T-helper 1 cell treated with Interleukin-12 subunit alpha and Interleukin-12 subunit beta and Interleukin-4 antibody, amounts not matched to agents 30 ng/mL and 1 ng/mL, for 36 hours (primary cell): ENCODE measurements at regions not wholly inside any gene's neighbourhood (a gene's known extent, or its start where the extent isn't known, plus 50 kb on each side); places are given as distances from the start of the nearest gene placed in this dataset.

ENCODE experiments used
- intact Hi-C: fragments of 100-400 bp; cut with micrococcal nuclease; formaldehyde crosslinking; loops from one replicate; pipeline ENCODE4 v1.15.1; 2024

DNA sequence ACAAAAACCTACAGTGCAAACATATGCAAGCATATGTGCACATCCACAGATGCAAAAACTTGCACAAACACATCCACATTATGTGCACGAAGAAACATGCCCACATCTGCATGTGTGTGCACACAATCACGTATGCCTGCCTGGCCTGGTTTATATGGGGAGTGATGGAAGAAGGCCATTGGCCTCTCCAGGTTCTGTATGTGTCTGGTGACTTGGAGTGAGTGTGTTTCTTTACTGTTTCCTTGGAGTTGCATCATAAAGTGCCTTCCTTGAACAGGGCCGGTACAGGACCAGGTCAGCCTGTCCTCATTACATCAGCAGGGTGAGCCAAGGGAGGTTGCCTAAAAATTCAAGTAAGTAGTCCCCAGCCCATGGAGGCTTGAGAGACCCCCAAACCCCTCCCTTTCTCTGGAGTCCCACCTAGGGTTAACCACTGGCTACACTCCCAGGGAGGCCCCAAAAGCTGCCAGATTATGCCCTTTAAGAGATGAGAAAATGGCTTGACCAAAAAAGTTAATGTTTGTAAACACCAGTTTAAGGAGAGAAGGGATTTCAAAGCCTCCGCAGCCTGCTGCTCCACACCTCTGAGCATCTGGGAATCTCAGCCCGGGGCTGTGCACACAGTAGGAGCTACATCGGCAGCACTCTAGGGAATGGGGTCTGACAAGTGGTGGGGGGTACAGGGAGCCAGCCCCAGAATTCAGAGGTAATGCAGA is 140.8 kb downstream of the VEGFA start:
- intact Hi-C loops: no loop called here

DNA sequence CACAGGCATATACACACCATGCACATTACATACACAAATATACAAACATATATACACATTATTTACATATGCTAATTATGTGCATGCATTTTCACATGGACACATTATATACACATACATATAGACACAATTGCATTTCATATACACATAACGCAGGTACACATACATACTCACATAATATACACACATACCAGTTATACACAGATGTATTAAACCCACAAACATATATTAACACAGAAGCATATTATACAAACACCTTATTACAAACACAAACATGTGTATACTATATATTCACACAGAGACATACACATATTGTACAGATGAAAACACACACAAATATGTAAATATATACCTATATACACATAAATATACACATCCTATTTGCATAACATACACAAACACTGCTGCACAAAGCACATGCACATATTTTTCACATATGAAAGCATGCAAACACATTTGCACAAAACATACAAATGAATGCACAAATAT is 140.2 kb downstream of the VEGFA start:
- intact Hi-C loops: no loop called here

DNA sequence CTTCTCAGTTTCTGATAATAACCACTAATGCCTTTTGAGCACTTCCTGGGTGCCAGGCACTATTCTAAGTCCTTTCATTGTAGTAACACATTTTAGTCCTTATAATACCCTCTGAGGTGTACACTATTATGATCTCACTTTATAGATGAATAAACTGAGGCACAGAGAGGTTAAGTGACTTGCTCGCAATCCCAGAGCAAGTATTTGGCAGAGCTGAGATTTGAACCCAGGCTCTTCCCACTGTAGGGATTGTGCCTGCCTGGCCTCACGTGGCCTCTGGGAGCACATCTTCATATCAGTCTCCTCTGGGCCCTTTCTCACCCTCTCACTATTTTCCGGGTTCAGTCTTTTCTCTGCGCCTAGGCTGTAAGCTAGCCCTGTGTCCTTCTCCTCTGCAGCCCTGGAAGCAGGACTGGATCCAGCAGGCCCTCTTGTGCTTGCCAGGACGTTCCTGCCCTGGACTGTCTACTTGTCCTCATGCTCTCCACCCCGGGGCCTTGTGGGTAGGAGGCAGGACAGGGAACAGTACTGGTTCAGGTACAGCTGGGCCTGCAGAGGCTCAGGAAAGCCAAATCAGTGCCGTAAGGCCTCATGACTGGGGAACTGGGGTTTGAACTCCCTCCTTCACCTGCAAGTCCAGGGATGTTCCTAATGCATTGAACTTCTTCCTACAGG is 139.6 kb downstream of the VEGFA start:
- intact Hi-C loops: no loop called here

DNA sequence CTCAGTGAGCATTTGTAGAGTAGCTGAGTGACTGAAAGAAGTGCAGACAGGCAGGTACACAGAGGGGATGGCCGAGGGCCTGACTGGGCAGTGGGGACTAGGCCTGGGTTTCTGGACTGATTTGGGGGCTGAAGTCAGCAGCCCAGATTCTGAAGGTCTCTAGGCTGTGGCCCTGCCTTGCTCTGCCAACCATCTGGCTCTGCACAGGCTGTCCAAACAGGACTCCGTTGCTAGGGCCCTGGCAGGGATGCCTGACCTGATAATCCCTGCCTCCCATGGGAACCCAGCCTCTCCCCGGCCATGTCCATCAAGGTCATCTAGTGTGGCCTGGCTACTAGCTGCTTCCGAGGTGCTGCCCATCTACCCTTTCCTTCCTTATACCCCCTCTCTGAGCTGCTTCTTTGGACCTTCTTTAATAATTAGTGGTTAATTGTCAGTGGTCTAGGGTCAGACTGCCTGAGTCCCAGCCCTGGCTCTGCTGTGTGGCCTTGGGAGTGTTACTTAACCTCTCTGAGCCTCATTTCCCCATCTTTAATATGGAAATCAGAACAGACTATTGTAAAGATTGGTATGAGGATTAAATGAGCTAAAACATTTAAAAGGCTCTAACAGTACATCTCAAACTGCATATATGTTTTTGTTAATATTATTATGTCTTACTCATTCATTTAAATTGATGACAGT is 137.9 kb downstream of the VEGFA start:
- intact Hi-C loops: no loop called here

DNA sequence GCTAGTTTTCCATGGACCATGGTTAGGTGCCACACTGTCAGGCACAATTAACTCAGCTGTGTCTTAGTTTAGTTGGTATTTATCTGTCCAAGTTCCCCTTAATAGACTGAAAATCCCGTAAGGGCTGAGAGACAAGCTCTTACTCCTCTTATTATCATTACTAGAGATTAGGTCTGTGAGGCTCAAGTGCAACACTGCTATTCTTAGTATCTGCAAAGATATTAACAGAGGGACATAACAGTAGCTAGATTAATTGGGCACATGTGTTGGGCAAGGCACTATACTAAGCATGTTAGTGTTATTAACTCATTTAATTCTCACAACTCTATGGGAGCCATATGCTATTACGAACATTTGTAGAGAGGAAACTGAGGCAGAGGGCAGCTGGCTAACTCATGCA is 137.3 kb downstream of the VEGFA start:
- intact Hi-C loops: no loop called here

DNA sequence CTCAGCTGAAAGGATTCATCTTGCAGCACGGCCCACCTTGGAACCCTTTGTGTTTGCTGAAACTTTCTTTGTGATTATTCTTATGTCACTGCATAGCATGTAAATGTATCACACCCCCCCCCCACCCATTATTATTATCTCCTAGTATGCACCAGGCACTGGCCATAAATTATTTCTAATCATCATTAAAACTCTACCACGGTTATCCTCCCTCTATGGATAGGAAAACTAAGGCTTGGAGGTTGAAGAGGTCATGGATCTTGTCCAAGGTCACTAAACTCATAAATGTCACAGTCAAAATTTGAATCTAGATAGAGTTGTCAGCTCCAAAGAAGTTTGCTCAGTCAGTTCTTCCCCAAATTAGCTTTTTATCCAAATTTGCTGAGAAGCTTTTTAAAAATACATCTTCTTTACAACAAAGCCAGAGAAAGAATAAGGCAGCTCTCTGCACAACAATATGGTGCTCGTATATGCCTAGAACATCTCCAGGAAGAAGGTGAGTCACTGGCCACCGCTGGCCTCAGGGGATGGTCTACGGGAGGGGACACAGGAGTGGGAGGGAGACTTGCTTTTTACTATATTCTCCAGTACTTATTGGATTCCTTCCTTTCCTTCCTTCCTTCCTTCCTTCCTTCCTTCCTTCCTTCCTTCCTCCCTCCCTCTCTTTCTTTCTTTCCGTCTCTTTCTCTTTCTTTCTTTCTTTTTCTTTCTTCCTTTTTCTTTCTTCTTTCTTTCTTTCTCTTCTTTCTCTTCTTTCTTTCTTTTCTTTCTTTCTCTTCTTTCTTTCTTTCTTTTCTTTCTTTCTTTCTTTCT is 134.5 kb downstream of the VEGFA start:
- intact Hi-C loops: no loop called here

DNA sequence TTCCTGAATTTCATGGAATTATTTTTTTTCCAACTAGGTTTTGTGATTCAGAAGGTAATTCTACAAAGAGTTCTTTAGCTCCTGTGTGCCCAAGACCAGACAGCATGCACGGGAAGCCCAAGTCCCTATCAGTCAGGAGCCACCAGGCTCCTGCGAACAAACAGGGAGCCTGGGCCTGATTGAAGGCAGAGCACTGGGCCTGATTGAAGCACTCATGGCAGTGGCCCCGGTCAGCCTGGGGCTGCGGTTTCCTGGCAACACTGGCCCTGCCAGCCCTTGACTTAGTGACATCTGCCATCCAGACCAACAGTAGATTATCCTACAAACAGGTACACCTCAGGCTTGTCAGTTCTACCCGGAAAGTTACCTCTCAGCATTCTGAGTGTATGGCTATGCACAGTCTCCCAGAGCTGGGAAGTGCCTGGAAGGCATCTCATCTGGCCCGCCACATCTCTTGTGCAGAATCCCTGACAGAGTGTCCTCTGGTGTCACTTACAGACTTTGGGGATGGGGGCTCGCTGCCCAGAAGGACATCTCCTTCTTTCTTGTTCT is 133.8 kb downstream of the VEGFA start:
- intact Hi-C loops: no loop called here

DNA sequence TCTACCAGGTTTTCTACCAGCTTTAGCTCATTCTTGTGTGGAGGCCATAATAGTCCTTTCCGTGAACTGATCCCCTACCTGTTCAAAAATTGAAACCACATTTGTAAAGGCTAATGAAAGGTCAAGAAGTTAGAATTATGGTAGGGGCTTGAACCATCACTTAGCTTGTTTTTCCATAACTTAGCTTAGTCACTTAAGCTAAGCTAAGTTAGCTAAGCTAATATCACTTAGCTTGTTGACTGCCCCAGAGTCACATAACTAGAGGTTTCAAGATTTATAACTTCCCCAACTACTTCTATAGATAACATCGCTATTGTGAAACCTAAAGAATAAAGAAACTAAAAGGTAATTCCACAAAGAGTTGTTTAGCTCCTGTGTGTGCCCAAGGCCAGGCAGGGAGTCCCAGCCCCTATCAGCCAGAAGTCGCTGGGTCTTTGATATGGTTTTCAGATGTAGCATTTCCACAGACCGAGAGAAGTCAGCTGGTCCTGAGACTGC is 131.8 kb downstream of the VEGFA start:
- intact Hi-C loops: no loop called here

DNA sequence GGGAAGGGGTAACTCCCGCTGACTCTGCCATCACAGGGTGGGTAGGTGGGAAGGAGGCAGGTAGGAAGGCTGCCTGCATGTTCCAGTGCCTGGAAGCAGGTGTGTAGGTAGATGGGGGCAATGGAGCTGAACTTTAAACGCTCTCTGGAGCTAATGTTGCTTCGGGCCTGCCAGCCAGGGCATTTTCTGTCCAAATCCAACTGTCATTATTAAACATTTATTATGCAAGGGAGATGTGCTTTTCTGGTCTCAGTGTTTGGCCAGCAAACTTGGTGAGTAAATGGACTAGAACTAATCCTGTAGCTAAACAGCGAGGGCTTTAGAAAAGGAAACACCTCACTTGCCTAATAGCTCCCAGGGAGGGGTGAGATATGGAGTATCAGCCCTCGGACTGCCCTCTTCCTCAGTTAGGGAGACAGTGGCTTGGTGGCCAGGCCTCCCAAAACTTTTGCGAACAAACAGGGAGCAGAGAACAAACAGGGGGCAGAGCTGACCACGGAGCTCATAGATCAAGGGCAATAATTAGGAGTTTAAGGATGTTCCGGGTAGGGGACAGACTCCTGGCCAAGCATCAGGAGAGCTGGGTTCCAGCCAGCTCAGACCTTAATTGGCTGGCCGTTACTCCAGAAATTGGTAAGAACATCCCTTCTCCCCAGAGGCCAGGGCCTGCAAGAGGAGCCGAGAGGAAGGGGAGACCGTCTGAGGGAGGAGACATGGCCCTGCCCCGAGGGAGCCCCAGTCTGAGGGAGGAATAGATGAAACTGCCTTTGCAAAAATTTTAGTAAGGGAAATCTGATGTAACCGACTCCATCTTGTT is 131.1 kb downstream of the VEGFA start:
- intact Hi-C loops: no loop called here

DNA sequence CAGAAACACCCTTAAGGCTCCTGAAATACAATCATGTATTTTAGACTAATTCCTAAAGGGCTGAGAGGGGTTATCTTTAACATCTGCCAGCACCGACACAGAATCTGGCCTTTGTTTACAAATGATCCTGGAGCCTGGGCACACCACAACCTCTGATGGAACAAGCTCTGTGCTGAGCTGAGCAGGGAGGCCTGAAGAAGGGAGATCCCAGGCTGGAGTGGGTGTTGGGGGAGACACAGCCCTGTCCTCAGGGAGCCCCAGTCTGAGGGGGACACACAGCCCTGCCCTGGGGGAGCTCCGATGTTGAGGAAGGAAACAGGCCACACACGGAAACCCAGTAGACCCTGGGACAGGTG is 130.5 kb downstream of the VEGFA start:
- intact Hi-C loops: no loop called here

DNA sequence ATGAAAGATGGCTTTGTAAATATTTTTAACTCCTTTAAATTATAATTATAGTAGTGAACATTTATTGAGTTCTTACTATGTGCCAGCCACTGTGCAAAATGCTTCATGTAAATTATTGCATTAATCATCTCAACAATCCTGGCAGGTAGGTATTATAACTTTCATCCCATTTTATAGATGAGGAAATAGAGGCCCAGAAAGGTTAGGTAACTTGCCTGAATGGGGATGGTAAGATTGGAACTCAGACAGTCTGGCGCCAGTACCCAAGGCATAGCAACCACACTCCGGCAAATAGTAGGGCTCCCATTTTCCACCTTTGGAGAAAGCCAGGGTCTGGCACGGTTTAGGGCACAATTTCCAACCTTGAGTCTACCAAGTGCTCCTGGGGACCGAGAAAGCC is 129.8 kb downstream of the VEGFA start:
- intact Hi-C loops: no loop called here

DNA sequence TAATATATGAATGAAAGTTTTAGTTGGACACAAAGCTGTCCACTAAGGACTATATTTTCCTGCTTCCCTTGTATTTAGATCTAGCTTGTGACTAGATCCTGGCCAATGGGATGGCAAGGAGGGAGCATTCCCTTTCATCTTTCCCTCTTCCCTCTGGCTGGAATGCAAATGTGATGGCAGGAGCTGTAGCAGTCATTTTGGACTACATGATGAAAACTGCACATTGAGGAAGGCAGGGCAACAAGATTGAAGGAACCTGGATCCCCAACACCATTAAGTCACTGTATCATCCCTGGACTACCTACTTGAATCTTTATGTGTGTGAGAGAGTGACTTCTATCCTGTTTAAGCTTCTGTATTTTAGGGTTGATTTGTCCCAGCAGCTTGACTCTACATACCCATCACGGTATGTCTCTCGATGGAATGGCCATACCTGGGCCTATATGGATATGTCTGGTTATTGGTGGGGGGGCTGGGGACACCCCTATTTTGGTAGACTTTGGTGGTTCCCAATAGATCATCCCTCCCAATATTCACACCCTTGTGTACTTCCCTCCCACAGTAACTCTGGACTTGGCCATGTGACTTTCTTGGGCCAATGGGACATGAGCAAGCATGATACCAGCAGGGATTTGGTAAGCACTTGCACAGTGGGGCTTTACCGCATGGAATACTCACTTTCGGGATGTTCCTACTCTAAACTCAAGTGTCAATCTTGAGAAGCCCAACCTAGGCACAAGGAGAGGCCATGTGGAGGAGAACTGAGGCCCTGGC is 128.5 kb downstream of the VEGFA start:
- intact Hi-C loops: no loop called here

DNA sequence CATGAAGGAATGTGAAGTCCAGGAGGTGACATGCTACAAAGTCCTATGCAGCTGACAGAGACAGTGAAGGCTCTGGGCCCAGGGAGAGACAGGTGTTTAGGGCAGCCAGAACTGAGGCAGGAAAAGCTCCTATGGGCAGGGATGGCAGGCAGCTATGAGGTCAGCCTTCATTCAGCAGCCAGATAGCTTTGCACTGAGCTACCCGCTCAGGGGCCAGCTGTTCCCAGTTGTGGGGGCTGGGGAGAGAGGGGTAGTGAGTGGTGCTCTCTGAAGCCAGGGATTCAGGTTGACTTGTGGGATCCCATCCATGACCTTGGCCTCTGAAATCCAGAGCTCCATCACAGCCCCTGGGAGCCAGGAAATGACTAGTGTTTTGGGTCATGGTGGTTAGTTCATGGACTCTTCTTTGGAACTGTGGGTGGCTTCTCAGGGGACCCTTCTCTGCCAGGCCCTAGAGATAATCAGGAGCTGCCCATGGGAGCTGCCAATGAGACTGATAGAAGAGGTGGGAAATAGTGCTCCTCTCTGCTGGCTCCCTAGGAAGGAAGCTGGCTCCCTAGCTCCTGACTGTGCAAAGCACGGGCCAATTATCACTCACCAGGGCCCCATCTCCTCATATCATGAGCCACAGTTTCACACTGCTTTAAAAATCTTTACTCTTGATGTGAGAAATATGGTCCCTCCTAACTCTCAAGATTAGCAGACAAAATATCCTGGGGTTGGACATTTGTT is 127.7 kb downstream of the VEGFA start:
- intact Hi-C loops: no loop called here

DNA sequence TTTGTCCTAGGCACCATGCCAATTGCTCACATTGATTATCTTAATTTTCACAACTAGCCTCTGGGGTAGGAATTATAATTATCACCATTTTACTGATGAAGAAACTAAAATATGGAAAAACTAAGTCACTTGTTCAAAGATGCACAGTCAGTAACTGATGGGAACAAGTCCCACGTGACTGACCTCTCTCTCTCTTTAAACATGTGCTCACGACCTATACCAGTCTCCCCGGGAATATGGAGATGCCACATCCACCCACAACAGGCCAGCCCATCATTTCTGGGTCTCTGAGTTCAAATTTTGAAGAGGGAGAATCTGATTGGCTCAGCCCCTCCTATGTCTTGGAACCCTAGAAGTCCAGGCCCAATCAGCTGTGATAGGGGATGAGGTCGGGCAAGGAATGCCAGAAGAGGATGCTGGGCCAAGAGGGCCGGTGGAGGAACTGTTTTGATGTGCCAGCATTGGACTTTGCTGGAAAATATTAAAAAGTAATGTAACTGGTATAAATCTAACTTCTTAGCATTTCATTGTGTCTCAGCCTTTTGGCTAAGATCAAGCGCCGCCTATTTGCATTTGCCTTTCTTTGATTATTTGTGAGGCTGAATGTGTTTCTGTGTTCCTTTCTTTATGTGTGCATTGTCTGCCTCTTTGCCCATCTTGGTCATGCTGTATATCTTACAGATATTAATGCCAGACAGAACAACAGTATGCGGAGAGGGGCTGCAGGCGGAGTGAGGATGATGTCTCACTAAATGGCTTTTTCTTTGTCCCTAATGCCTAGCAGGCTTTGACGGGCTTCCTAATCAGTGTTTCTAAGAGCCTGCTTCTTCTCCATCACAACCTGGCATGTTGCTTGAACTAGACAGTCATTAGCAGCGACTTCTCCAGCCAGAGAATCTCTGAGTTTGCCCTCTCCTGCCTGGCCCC is 126.6 kb downstream of the VEGFA start:
- intact Hi-C loops: no loop called here

DNA sequence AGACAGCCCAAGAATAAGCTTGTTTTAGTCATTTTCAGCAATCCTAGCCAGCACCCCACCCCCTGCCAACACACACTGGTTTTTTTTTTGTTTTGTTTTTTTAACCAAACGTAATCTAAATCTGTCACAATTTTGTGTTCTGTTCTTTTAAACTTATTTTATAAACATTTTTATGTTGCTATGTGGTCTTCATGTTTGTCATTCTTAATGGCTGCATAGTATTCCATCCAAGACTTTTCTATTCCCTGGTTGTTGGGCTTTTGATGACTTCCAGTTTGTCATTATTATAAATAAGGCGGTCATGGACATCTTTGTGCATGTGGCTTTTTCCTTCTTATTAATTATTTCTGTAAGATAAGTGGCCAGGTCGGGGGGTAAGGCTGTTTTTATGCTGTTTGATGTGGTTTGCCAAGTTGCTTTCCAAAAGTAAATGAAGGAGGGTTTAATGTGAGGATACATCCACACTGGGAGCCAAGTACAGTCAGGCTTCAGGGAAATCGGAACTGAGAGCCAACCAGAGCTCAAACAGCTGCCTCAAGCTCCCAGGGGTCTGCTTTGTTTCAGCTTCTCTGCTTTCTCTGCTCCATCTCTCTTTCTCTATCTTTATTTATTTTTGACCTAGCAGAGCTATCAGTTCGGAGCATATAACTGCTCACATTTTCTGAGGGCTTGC is 125.8 kb downstream of the VEGFA start:
- intact Hi-C loops: no loop called here

DNA sequence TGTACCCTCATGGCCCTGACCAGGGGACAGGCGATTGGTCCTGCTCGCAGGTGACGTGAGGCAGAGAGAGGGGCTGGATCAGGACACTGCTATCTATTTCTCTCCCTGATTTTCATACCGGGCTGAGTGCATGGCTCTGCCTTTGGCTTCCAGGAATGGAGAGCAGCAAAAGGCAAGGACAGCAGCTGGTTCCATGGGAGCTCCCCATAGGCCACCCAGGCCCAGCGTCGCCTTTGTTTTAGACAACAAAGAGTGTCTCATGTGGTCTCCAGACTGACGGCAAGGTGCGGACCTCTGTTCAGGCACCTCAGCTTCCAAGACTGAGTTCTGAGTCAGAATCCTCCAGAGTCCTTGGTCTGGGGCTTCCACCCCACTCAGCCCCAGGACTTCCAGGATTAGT is 123.1 kb downstream of the VEGFA start:
- intact Hi-C loops: no loop called here
